ENCODE measurements at regions not wholly inside any gene's neighbourhood (a gene's known extent, or its start where the extent isn't known, plus 50 kb on each side); places are given as distances from the start of the nearest gene placed in this dataset.
A peak's percentile ranks its signal among the peaks of the same experiment; 100 is the strongest.

DNA sequence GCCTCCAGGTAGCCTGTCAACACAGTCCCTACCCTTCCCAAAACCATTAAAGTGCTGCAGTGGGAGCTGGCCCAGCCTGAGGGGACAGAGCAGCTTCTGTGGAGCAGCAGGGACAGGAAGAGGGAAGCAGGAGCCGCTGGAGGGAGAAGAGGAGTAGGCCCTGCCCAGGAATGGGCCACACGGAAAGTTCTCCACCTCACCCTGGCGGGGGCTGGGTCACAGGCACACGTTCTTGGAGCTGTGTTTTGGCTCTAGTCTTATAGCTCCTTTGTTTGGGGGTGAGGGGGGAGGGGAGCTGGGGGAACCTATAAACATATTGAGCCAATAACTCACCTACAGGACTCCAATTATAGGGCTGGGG, 508.6 kb downstream of the SHQ1 start:
- H3K23me2 ChIP-seq (ENCODE audit: low read depth, low read length), result peaks cover 6% of the 10 kb centered on the region
- H3K27ac ChIP-seq (ENCODE audit: low read depth, low read length), result no peak overlapping the region
- DNase-seq (ENCODE audit: low read depth in 1 of 2, low spot score in 2 of 2) (no peak), FAIRE-seq (no peak)
- peak overlapping the region; percentile 62; the same call in 1 of the 2 replicates for H2AFZ ChIP-seq (ENCODE audit: low read length)
- peaks cover 0 to 5% of the 10 kb centered on the region in 2 experiments for H4K20me1 ChIP-seq (replicated peaks in 1 of 2; ENCODE audit: control insufficient read depth in 1 of 2, insufficient read depth in 2 of 2, low read length in 2 of 2)
- peaks cover 3 to 17% (median 8%) of the 10 kb centered on the region in 4 experiments for H3K4me1 ChIP-seq (replicated peaks in 1 of 4; ENCODE audit: control insufficient read depth in 3 of 4, insufficient read depth in 4 of 4, low read length in 3 of 4)
- H3K14ac ChIP-seq (ENCODE audit: insufficient read length), result no peak overlapping the region
- no peaks in the 10 kb centered on the region for H3K79me2 ChIP-seq (ENCODE audit: control insufficient read depth in 1 of 2, insufficient read depth in 2 of 2, low read length in 2 of 2)
- H3K36me3 ChIP-seq (ENCODE audit: control insufficient read depth in 2 of 4, insufficient read depth in 4 of 4, low read length in 3 of 4), result no peaks in the 10 kb centered on the region
- WGBS, 2 experiments (ENCODE audit: extremely low coverage in 1 of 2, insufficient coverage in 1 of 2, insufficient read length in 1 of 2, insufficient replicate concordance in 2 of 2, low coverage in 1 of 2, low lambda C conversion rate in 2 of 2, missing lambda C conversion rate in 1 of 2), result 62% methylated on average over 4 of the region's 4 CpGs; no CpG with 5 or more reads in 1 of the 2 experiments
- H2BK15ac ChIP-seq (ENCODE audit: low read length), result no peak overlapping the region
- H4K5ac ChIP-seq (ENCODE audit: insufficient read length, low read depth, low read length), result peak overlapping the region; percentile 44
- 0 out of 2 replicates have a peak overlapping the region, but pooled peaks have one; percentile 6 for H2BK5ac ChIP-seq (ENCODE audit: low read depth, low read length)
- H3K9ac ChIP-seq (replicated peaks in 1 of 4; ENCODE audit: extremely low read depth in 1 of 4, low read depth in 3 of 4, low read length in 3 of 4), result no peak overlapping the region; a peak in 1 of 7 replicates
- H3K18ac ChIP-seq (ENCODE audit: extremely low read depth, low read length), result peak overlapping the region; percentile 15; the same call in 1 of the 2 replicates
- H3K9me3 ChIP-seq (ENCODE audit: insufficient read depth in 2 of 2, low read depth in 1 of 2, low read length in 1 of 2), result no peaks in the 10 kb centered on the region
- H3K27me3 ChIP-seq (replicated peaks in 1 of 4; ENCODE audit: control insufficient read depth in 3 of 4, extremely low read depth in 1 of 4, insufficient read depth in 3 of 4, low read length in 3 of 4), result no peaks in the 10 kb centered on the region; a peak in 1 of 7 replicates
- no peak overlapping the region for H3K4ac ChIP-seq (replicated peaks; ENCODE audit: insufficient read length, low read depth, low read length)
- H4K91ac ChIP-seq (replicated peaks; ENCODE audit: insufficient read length, low read length), result peak overlapping the region; percentile 81
- H3K4me3 ChIP-seq (ENCODE audit: extremely low read depth in 1 of 4, insufficient read depth in 2 of 4, low read depth in 3 of 4, low read length in 4 of 4), result no peak overlapping the region
- no peak overlapping the region for H3K56ac ChIP-seq (replicated peaks; ENCODE audit: insufficient read length, low read depth, low read length)
- H3K79me1 ChIP-seq (ENCODE audit: low read depth, low read length), result no peaks in the 10 kb centered on the region
- peak overlapping the region; percentile 94; the same call in 1 of the 2 replicates for H2BK20ac ChIP-seq (ENCODE audit: low read length)
- no peak overlapping the region for H2AK5ac ChIP-seq (ENCODE audit: low read depth, low read length)
- no peak overlapping the region for H3K23ac ChIP-seq (ENCODE audit: insufficient read length)
- H2BK120ac ChIP-seq (replicated peaks; ENCODE audit: low read depth, low read length), result no peak overlapping the region
- peak overlapping the region; percentile 69; the same call in 1 of the 2 replicates for H2BK12ac ChIP-seq (ENCODE audit: low read depth, low read length)
- POLR2A ChIA-PET (ENCODE audit: partially characterized antibody), result no interaction called here
- H4K8ac ChIP-seq (ENCODE audit: extremely low read depth, insufficient read depth, low read length), result peak overlapping the region; percentile 62
- CTCF ChIA-PET (ENCODE audit: partially characterized antibody), result interaction anchor here (0.7 to 3.1 kb wide), 5 partner anchors 10 to 472 kb away, joined by 3 to 14 read pairs (median 3); no protein-coding TSS in a partner anchor
- no peak overlapping the region; a peak in 1 of 4 replicates for H3K4me2 ChIP-seq (ENCODE audit: insufficient read depth in 1 of 2, low read depth in 2 of 2, low read length in 2 of 2)
- no peak for TF ChIP-seq POLR2AphosphoS5 (IDR thresholded peaks at IDR 0.05; ENCODE audit: low read depth, low read length)
- no peak for TF ChIP-seq CTBP2 (IDR thresholded peaks at IDR 0.05; ENCODE audit: borderline replicate concordance, insufficient read depth, insufficient read length, low read length)
- no peak for TF ChIP-seq GABPA (IDR thresholded peaks at IDR 0.05; ENCODE audit: borderline replicate concordance, insufficient read depth, low read length)
- no peak for TF ChIP-seq CEBPB (IDR thresholded peaks at IDR 0.05; ENCODE audit: low read depth, low read length)
- TF ChIP-seq, protein P1, sequence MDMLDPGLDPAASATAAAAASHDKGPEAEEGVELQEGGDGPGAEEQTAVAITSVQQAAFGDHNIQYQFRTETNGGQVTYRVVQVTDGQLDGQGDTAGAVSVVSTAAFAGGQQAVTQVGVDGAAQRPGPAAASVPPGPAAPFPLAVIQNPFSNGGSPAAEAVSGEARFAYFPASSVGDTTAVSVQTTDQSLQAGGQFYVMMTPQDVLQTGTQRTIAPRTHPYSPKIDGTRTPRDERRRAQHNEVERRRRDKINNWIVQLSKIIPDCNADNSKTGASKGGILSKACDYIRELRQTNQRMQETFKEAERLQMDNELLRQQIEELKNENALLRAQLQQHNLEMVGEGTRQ (IDR thresholded peaks at IDR 0.05; ENCODE audit: low read length), result no peak
- TF ChIP-seq YY1 (IDR thresholded peaks at IDR 0.05; ENCODE audit: low read depth, low read length), result no peak
- TF ChIP-seq CREB1 (IDR thresholded peaks at IDR 0.05), result no peak
- no peak for TF ChIP-seq HDAC2 (IDR thresholded peaks at IDR 0.05; ENCODE audit: borderline replicate concordance in 1 of 2, low read depth in 2 of 2, low read length in 2 of 2)
- no peak for TF ChIP-seq BCL11A (IDR thresholded peaks at IDR 0.05; ENCODE audit: low read depth in 2 of 2, low read length in 2 of 2)
- no peak for TF ChIP-seq CHD1 (IDR thresholded peaks at IDR 0.05; ENCODE audit: low read depth, low read length)
- TF ChIP-seq SP1 (IDR thresholded peaks at IDR 0.05; ENCODE audit: low read depth, low read length), result no peak
- no peak for TF ChIP-seq HDAC6 (IDR thresholded peaks at IDR 0.05; ENCODE audit: low read depth, low read length)
- TF ChIP-seq TBP (IDR thresholded peaks at IDR 0.05; ENCODE audit: low read depth, low read length), result no peak

Data from H1 (cell line).